HEK293 (cell line): ENCODE measurements at regions not wholly inside any gene's neighbourhood (a gene's known extent, or its start where the extent isn't known, plus 50 kb on each side); places are given as distances from the start of the nearest gene placed in this dataset.

Experiments
- BCL11B ChIP-seq: fragments of 450-650 bp; formaldehyde crosslinking; IDR thresholded peaks from 2 replicates; pipeline ENCODE4 v1.5.1; 2016; ENCODE audit warnings: low read depth, missing biosample characterization, missing genetic modification characterization
- CTCF ChIP-seq: fragments of 450-650 bp; formaldehyde crosslinking; IDR thresholded peaks from 2 replicates; pipeline ENCODE4 v1.5.1; 2016; ENCODE audit warnings: missing biosample characterization, missing genetic modification characterization
- EGR2 ChIP-seq: fragments of 450-650 bp; formaldehyde crosslinking; IDR thresholded peaks from 2 replicates; pipeline ENCODE4 v1.5.1; 2016; ENCODE audit warnings: low read depth, missing biosample characterization, missing genetic modification characterization
- KLF1 ChIP-seq: fragments of 450-650 bp; formaldehyde crosslinking; IDR thresholded peaks from 2 replicates; pipeline ENCODE4 v1.5.1; 2016; ENCODE audit warnings: missing biosample characterization, missing genetic modification characterization
- TCF7L2 ChIP-seq: IDR thresholded peaks from 2 replicates; pipeline ENCODE4 v1.6.1; 2011; ENCODE audit warnings: low read depth, mild to moderate bottlenecking, inconsistent platforms, low read length, moderate library complexity, borderline replicate concordance
- ZNF354C ChIP-seq: fragments of 450-650 bp; formaldehyde crosslinking; IDR thresholded peaks from 2 replicates; pipeline ENCODE4 v1.5.1; 2016; ENCODE audit warnings: missing biosample characterization, missing genetic modification characterization, low read depth, borderline replicate concordance
- ZNF555 ChIP-seq: fragments of 450-650 bp; formaldehyde crosslinking; conservative IDR thresholded peaks from 2 replicates; pipeline ENCODE4 v1.5.1; 2017; ENCODE audit warnings: missing biosample characterization, mild to moderate bottlenecking, missing genetic modification characterization, inconsistent platforms
- ZNF580 ChIP-seq: fragments of 450-650 bp; formaldehyde crosslinking; IDR thresholded peaks from 2 replicates; pipeline ENCODE4 v1.5.1; 2016; ENCODE audit warnings: missing biosample characterization, missing genetic modification characterization
- ZNF658 ChIP-seq: fragments of 450-650 bp; formaldehyde crosslinking; IDR thresholded peaks from 2 replicates; pipeline ENCODE4; 2016; ENCODE audit warnings: missing biosample characterization, missing genetic modification characterization
- ZNF707 ChIP-seq: fragments of 450-650 bp; formaldehyde crosslinking; IDR thresholded peaks from 2 replicates; pipeline ENCODE4 v1.5.1; 2016; ENCODE audit warnings: missing biosample characterization, missing genetic modification characterization
- ZNF76 ChIP-seq: fragments of 450-650 bp; formaldehyde crosslinking; IDR thresholded peaks from 2 replicates; pipeline ENCODE4; 2016; ENCODE audit warnings: low read depth, missing biosample characterization, missing genetic modification characterization, borderline replicate concordance
- TF ChIP-seq, protein P1 (sequence below): fragments of 450-650 bp; IDR thresholded peaks from 2 replicates; pipeline ENCODE4 v1.5.1; 2018; ENCODE audit warnings: missing biosample characterization, missing genetic modification characterization
- TF ChIP-seq, protein P2 (sequence below): fragments of 450-650 bp; formaldehyde crosslinking; IDR thresholded peaks from 2 replicates; pipeline ENCODE4 v1.5.1; 2016; ENCODE audit warnings: missing biosample characterization, missing genetic modification characterization

DNA sequence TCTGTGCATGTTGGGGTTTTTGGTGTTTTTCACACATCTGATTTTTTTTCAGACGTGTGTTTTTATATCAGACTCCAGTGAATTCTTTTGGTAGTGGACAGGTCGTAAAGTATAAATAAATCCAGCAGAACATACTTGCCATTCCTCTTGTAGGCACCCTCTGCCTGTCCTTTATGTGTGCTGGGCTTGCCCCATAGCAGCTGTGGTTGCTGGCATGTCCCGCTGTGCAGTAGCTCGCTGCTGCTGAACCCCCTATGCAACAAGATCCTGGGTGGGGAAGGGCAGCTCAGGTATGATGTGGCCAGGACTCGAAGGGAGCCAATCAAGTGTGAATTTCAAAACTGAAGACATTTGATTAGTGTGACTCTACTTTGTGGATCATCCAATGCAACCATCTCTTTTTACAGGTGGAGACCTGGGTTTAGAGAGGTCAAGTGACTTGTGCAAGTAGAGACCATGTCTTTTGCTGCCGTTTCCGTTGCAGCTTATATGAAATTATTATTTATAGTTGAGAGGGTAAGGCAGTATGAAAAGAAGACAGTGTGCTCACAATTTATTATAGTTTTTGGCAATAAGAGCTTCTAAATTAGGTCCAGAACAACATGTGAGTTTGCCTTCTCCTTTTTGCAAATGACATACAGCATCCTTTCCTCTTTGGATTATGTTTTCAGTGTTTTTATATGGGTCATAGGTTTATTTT is 350.8 kb upstream of the C2CD4B start:
- TF ChIP-seq, protein P1, sequence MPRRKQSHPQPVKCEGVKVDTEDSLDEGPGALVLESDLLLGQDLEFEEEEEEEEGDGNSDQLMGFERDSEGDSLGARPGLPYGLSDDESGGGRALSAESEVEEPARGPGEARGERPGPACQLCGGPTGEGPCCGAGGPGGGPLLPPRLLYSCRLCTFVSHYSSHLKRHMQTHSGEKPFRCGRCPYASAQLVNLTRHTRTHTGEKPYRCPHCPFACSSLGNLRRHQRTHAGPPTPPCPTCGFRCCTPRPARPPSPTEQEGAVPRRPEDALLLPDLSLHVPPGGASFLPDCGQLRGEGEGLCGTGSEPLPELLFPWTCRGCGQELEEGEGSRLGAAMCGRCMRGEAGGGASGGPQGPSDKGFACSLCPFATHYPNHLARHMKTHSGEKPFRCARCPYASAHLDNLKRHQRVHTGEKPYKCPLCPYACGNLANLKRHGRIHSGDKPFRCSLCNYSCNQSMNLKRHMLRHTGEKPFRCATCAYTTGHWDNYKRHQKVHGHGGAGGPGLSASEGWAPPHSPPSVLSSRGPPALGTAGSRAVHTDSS (tag by site-specific recombination), result no peak
- TF ChIP-seq CTCF (tag by site-specific recombination) (no peak), KLF1 (tag by site-specific recombination) (no peak), ZNF354C (tag by site-specific recombination) (no peak), ZNF555 (tag by site-specific recombination) (no peak), ZNF707 (tag by site-specific recombination) (no peak), TCF7L2 (no peak), EGR2 (tag by site-specific recombination) (no peak), BCL11B (tag by site-specific recombination) (no peak), ZNF76 (tag by site-specific recombination) (no peak), ZNF580 (no peak), ZNF658 (tag by site-specific recombination) (no peak)
- TF ChIP-seq, protein P2, sequence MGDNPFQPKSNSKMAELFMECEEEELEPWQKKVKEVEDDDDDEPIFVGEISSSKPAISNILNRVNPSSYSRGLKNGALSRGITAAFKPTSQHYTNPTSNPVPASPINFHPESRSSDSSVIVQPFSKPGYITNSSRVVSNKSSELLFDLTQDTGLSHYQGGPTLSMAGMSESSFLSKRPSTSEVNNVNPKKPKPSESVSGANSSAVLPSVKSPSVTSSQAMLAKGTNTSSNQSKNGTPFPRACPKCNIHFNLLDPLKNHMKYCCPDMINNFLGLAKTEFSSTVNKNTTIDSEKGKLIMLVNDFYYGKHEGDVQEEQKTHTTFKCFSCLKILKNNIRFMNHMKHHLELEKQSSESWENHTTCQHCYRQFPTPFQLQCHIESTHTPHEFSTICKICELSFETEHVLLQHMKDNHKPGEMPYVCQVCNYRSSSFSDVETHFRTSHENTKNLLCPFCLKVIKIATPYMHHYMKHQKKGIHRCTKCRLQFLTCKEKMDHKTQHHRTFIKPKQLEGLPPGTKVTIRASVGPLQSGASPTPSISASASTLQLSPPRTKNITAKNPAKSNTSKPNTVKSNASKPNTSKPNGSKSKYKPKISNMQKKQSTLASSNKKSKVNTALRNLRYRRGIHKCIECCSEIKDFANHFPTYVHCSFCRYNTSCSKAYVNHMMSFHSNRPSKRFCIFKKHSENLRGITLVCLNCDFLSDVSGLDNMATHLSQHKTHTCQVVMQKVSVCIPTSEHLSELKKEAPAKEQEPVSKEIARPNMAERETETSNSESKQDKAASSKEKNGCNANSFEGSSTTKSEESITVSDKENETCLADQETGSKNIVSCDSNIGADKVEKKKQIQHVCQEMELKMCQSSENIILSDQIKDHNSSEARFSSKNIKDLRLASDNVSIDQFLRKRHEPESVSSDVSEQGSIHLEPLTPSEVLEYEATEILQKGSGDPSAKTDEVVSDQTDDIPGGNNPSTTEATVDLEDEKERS (tag by site-specific recombination), result no peak
